ENCODE measurements at regions not wholly inside any gene's neighbourhood (a gene's known extent, or its start where the extent isn't known, plus 50 kb on each side); places are given as distances from the start of the nearest gene placed in this dataset.
A peak's percentile ranks its signal among the peaks of the same experiment; 100 is the strongest.

GRCh38 chr1:25168193-25169071 lies 63.9 kb downstream of the SYF2 start (continued):
- TF ChIP-seq, protein P1, sequence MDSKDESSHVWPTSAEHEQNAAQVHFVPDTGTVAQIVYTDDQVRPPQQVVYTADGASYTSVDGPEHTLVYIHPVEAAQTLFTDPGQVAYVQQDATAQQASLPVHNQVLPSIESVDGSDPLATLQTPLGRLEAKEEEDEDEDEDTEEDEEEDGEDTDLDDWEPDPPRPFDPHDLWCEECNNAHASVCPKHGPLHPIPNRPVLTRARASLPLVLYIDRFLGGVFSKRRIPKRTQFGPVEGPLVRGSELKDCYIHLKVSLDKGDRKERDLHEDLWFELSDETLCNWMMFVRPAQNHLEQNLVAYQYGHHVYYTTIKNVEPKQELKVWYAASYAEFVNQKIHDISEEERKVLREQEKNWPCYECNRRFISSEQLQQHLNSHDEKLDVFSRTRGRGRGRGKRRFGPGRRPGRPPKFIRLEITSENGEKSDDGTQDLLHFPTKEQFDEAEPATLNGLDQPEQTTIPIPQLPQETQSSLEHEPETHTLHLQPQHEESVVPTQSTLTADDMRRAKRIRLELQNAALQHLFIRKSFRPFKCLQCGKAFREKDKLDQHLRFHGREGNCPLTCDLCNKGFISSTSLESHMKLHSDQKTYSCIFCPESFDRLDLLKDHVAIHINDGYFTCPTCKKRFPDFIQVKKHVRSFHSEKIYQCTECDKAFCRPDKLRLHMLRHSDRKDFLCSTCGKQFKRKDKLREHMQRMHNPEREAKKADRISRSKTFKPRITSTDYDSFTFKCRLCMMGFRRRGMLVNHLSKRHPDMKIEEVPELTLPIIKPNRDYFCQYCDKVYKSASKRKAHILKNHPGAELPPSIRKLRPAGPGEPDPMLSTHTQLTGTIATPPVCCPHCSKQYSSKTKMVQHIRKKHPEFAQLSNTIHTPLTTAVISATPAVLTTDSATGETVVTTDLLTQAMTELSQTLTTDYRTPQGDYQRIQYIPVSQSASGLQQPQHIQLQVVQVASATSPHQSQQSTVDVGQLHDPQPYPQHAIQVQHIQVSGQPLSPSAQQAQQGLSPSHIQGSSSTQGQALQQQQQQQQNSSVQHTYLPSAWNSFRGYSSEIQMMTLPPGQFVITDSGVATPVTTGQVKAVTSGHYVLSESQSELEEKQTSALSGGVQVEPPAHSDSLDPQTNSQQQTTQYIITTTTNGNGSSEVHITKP (CRISPR knock-in tag; IDR thresholded peaks at IDR 0.05; ENCODE audit: low read depth) = no peak
- TF ChIP-seq CREBL2 (CRISPR knock-in tag; IDR thresholded peaks at IDR 0.05; ENCODE audit: borderline replicate concordance) (no peak), ZMYM2 (CRISPR knock-in tag; IDR thresholded peaks at IDR 0.05) (no peak), NCOA2 (CRISPR knock-in tag; IDR thresholded peaks at IDR 0.05) (peak; percentile 96), NKX3-1 (CRISPR knock-in tag; IDR thresholded peaks at IDR 0.05) (peak; percentile 84), GLI4 (CRISPR knock-in tag; IDR thresholded peaks at IDR 0.05; ENCODE audit: borderline replicate concordance) (no peak), ZNF749 (CRISPR knock-in tag; IDR thresholded peaks at IDR 0.05; ENCODE audit: borderline replicate concordance) (no peak), ZNF703 (CRISPR knock-in tag; IDR thresholded peaks at IDR 0.05; ENCODE audit: borderline replicate concordance) (peak; percentile 93), ESRRA (CRISPR knock-in tag; IDR thresholded peaks at IDR 0.05; ENCODE audit: low read depth) (peak; percentile 87), ZNF451 (CRISPR knock-in tag; IDR thresholded peaks at IDR 0.05) (no peak), TAF1 (CRISPR knock-in tag; IDR thresholded peaks at IDR 0.05) (no peak), ZNF75D (CRISPR knock-in tag; IDR thresholded peaks at IDR 0.05; ENCODE audit: borderline replicate concordance) (no peak)
- TF ChIP-seq, protein P2, sequence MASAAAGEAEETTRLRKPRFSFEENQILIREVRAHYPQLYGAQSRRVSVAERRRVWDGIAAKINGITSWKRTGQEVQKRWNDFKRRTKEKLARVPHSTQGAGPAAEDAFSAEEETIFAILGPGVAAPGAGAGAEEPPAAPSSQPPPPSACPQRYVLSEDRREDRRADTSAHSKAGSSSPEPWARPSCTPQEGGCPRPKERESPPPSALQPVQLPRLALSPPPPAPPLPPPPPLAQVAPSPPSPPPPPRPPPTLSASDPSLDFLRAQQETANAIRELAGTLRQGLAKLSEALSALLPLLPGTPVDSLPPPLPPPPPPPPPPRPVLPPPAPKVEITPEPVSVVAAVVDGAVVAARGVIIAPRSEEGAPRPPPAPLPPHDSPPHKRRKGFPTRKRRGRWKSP (CRISPR knock-in tag; IDR thresholded peaks at IDR 0.05) = peak; percentile 78
- TF ChIP-seq, protein P3, sequence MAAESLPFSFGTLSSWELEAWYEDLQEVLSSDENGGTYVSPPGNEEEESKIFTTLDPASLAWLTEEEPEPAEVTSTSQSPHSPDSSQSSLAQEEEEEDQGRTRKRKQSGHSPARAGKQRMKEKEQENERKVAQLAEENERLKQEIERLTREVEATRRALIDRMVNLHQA (CRISPR knock-in tag; IDR thresholded peaks at IDR 0.05) = no peak
- TF ChIP-seq, protein P4, sequence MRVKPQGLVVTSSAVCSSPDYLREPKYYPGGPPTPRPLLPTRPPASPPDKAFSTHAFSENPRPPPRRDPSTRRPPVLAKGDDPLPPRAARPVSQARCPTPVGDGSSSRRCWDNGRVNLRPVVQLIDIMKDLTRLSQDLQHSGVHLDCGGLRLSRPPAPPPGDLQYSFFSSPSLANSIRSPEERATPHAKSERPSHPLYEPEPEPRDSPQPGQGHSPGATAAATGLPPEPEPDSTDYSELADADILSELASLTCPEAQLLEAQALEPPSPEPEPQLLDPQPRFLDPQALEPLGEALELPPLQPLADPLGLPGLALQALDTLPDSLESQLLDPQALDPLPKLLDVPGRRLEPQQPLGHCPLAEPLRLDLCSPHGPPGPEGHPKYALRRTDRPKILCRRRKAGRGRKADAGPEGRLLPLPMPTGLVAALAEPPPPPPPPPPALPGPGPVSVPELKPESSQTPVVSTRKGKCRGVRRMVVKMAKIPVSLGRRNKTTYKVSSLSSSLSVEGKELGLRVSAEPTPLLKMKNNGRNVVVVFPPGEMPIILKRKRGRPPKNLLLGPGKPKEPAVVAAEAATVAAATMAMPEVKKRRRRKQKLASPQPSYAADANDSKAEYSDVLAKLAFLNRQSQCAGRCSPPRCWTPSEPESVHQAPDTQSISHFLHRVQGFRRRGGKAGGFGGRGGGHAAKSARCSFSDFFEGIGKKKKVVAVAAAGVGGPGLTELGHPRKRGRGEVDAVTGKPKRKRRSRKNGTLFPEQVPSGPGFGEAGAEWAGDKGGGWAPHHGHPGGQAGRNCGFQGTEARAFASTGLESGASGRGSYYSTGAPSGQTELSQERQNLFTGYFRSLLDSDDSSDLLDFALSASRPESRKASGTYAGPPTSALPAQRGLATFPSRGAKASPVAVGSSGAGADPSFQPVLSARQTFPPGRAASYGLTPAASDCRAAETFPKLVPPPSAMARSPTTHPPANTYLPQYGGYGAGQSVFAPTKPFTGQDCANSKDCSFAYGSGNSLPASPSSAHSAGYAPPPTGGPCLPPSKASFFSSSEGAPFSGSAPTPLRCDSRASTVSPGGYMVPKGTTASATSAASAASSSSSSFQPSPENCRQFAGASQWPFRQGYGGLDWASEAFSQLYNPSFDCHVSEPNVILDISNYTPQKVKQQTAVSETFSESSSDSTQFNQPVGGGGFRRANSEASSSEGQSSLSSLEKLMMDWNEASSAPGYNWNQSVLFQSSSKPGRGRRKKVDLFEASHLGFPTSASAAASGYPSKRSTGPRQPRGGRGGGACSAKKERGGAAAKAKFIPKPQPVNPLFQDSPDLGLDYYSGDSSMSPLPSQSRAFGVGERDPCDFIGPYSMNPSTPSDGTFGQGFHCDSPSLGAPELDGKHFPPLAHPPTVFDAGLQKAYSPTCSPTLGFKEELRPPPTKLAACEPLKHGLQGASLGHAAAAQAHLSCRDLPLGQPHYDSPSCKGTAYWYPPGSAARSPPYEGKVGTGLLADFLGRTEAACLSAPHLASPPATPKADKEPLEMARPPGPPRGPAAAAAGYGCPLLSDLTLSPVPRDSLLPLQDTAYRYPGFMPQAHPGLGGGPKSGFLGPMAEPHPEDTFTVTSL (CRISPR knock-in tag; IDR thresholded peaks at IDR 0.05; ENCODE audit: borderline replicate concordance) = peak; percentile 94

Data from HepG2 (cell line).